GM19035 (cell line): ENCODE measurements at regions not wholly inside any gene's neighbourhood (a gene's known extent, or its start where the extent isn't known, plus 50 kb on each side); places are given as distances from the start of the nearest gene placed in this dataset.
A peak's percentile ranks its signal among the peaks of the same experiment; 100 is the strongest.
"Not testable (repeated sequence)": the region's sequence is repeated elsewhere in the genome, so short reads cannot be mapped to it uniquely, and the experiment has no call there.

Source experiments
- ATAC-seq: cut with Tn5 transposase; IDR thresholded peaks from one replicate; pipeline ENCODE4 v1.9.1; 2021; ENCODE audit not compliant: unreplicated experiment

DNA sequence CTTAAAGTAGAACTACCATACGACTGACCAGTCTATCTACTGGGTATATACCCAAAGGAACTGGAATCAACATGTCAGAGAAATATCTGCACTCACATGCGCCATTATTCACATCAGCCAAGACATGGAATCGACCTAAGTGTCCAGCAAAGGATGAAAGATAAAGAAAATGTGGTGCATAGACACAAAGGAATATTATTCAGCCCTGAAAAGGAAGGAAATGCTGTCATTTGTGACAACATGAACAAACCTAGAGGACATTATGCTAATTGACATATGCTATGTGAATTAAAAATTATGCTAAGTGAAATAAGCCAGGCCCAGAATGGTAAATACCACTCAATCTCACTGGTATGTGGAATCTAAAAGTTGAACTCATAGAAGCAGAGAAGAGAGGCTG is 123.7 kb downstream of the KLF6 start:
- ATAC-seq, result no peak

DNA sequence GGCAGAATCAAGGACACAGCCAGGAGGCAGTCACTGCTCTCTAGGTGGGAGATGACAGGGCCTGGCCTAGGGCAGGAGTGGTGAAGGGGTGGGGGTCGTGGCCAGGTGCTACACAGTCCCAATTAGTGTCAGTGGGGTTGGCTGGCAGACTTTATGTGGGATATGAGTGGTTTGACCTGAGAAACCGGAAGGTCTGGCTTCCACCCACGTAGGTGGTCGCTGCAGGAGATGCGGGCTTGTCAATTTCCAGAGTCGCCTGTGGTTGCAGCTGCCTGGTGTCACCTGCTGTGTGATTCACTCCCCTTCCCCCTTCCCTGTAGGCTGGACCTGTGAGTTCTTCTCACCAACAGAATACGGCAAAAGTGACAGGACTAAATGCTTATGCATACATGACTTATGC is 124.3 kb downstream of the KLF6 start:
- ATAC-seq, result no peak

DNA sequence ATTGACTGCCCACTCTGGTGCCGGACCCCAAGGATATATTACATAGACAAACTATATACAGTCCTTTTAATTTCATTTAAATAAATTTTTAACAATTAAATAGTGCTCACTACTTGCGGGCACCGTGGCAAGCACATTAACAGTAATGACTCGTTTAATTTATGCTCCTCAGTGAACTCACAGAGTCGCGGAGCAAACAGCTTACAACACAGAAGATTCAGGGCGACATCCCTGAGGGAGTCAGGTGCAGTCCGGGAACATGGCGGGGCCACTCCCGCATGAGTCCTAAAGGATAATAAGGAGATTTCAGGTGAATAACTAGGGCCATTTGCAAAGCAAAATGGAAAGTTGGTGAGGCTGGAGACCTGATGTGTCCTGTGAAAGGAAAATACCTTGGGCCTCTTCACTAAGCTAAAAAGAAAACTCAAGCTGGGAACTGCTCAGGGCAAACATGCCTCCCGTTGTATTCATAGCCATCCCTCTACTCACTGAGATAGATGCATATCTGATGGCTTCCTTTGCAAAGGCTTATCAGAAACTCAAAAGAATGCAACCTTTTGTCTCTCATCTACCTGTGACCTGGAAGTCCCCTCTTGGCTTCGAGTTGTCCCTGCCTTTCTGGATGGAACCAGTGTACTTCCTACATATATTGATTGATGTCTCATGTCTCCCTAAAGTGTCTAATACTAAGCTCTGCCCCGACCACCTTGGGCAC is 125.6 kb downstream of the KLF6 start:
- ATAC-seq, result no peak

DNA sequence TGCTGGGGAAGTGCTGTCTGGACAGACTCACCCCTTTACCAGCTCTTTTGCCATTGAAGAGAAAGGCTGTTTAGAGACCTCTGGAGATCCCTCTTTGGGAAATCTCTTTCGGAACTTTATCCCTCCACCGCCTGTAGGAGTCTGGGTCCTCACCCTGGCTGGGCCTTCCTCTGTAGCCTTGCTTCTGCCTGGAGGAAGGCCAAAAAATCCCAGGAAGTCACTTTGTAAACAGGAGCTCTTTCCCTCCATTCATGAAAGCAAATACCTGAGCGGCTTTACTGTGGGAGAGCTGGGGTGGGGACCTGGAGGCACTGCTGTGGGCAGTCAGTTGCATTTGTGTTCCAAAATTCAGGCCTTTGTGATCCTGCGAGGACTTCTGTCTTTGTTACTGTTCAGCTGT is 126.2 kb downstream of the KLF6 start:
- no peak for ATAC-seq

DNA sequence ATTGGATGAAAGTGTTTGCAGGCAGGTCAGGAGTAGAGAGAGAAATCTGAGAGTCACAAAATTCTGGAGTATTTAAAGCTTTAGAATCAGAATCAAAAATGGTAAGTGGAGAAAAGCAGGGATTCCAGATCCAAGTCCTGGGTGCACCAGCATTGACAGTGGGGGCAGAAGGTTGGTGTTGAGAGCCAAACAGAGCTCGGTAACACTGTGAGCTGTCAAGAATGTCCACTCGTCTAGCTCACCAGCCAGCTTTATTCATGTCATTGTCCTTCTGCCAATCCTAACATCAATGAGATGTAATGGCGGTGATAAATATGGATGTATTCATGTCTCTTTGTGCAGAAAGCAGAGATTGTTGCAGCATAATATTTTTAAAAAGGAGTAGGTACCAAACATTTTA is 128.8 kb downstream of the KLF6 start:
- ATAC-seq, result no peak

DNA sequence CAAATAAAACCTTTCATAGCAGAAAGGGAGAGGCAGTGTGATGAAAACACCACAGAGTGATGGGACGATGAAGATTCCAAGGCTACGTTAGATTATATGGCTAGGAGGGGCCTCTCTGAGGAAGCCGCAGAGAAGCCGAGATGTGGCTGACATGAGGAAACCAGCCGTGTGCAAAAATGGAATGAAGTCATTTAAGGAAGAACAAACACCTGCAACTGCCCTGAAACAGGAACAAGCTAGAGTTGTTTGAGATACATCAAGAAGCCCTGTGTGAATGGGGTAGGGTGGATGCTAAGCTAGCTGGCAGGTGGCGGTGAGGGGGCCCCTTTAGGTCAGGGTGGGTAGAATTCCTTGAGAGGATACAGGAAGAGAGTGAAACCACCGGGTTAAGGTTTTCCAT is 129.5 kb downstream of the KLF6 start:
- no peak for ATAC-seq

DNA sequence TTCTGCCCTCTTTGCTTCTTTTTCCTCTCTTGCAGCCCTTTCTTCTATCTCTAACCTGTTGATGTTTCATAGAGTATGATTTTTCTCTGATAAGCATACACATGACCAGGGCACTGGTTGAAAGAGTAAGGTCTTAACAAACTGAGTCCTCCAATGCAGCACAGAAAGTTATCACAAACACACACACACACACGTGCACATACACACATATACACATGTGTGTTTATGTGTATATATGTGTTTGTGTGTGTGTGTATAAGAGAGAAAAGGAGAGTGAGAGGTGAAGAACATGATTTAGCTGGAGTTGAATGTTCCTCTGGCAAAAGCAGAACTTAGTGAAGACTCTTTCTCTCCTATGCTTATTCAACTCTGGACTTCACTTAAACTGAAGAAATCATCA is 130.0 kb downstream of the KLF6 start:
- ATAC-seq, result no peak

DNA sequence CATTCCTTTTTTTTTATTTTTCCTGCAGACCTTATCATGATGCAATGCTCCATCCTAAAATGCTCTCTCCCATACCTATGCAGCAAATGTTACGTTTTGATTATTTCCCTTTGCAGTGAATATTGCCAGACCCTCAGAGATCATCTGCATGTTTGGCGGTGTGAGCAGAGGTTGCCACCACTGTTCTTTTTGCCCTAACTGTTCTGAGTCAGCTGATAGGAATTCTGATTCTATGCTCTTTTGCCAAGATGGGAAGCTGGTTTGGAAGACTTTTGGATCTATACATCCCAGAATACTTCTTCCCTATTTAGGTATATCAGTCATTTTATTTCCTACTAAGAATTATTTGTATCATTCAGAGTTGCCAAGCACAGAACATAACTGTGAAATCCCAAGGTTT is 130.5 kb downstream of the KLF6 start:
- ATAC-seq, result no peak

DNA sequence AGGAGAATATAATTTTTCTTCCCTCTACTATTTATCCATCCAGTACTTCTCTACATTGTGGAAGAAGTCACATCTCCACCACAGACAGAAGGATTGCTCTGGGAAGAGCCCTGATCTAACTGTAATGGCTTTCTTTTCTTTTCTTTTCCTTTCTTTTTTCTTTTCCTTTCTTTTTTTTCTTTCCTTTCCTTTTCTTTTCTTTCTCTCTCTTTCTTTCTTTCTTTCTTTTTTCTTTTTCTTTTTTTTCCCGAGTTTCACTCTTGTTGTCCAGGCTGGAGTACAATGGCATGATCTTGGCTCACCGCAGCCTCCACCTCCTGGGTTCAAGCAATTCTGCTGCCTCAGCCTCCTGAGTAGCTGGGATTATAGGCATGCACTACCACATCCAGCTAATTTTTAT is 131.7 kb downstream of the KLF6 start:
- not testable (repeated sequence) for ATAC-seq

DNA sequence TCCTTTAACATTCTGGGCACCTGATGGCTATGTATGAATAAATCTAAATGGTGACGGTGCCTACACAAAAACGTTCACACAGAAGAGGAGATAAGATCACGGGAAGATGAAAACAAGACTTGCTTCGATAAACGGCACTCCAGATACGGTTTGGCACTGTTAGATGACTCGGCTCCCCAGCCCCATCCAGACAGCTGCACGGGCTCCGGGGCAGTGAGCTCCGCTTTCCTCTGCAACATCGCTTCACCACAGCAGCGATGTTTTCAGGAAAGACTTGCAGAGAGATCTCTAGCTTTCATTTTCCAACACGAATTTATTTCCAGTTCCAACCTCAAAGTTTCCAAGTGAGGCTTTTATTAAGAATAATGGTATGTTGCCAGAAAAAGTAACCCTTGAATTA is 132.1 kb downstream of the KLF6 start:
- no peak for ATAC-seq

DNA sequence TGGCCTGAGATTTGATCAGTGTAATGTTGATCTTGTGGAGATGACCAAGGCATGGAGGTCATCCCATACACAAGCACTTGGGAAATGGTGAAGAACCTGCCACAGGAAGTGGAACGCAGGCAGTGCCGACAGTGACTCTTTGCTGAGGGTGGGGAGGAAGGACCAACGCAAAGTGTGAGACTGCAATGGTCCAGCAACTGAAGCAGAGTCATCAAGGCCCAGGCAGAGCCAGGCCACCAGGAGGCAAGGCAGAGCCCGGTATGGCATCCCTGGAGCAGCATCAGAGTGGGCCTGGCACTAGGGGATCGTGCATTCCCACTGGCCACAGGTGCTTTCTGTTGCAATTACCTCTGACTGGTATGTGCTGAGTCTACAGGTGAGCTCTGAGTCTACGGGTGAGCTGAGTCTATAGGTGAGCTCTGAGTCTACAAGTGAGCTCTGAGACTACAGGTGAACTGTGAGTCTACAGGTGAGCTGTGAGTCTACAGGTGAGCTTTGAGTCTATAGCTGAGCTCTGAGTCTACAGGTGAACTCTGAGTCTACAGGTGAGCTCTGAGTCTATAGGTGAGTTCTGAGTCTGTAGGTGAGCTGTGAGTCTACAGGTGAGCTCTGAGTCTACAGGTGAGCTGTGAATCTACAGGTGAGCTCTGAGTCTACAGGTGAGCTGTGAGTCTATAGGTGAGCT is 132.9 kb downstream of the KLF6 start:
- ATAC-seq, result no peak

DNA sequence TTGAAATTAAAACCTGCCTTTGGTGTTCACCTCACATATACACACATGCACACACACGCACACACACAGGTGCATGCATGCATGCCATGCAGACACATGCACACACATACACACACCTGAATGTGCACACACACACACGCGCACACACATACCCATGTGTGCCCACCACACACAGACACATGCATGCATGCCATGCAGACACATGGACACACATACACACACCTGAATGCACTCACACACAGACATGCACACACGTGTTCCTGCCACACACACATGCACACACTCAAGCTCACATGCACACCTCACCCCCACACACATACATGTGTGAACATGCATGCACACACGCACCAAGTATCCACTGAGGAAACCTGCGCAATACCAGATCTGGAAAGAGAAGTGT is 136.4 kb downstream of the KLF6 start:
- no peak for ATAC-seq

DNA sequence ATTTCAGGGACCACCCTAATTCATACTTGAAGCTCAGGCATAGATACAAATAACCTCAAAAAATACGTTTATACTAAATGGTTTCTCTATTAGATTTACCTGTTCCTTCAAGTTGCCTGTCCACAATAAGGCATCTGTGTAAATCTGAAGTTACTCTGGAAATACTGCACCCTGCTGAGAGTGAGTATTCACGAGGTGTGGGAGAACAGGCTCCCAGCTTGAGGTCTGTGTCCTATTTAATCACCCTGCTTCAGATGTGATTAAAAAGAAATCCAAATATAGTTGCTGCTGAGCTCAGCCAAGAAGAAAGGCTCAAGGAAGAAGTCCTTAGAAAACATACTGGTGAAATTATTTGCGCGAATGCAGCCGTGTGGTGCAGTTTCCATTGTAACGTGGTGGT is 136.8 kb downstream of the KLF6 start:
- ATAC-seq, result no peak

DNA sequence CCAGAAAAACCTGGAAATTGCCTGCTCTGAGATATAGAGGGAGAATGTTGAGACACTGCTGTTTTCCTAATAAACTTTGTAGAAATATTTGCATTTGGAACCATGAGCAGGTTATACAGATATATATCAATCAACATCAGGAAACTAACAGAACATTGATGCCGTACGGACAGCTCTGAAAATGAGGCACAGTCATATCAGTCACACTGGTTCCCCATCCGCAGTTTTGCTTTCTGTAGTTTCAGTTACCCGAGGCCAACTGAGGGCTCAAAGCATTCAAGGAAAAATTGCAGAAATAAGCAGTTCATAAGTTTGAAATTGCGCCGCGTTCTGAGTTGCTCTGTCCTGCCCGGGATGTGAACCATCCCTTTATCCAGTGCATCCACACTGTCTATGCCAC is 137.9 kb downstream of the KLF6 start:
- ATAC-seq, result peak; percentile 84

DNA sequence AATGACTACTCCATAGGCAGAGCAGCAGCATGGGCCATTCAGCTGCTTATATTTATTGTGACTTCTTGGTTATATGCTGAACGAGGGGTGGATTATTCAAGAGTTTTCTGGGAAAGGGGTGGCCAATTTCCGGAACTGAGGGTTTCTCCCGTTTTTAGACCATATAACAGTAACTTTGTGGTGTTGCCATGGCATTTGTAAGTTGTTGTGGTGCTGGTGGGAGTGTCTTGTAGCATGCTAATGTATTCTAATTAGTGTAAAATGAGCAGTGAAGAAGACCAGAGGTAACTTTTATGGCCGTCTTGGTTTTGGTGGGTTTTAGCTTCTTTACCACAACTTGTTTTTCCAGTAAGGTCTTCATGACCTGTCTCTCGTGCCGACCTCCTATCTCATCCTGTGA is 139.6 kb downstream of the KLF6 start:
- no peak for ATAC-seq

DNA sequence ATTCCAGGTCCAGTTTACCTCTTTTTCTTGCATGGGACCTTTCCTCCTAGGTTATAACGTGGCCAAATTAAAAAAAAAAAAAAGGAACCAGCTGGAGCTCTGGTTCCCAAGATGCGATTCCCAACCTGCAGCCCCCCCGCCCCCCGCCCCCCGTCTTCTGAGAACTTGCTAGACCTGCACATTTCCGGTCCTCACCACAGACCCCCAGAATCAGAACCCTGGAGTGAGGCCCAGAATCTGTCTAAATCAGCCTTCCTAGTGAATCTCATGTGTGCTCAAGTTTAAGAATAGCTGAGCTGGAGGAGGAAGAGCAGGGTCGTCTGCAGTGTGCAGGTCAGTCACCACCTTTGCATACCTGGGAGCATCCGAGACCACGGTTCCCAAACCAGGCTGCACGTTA is 144.2 kb downstream of the KLF6 start:
- no peak for ATAC-seq

DNA sequence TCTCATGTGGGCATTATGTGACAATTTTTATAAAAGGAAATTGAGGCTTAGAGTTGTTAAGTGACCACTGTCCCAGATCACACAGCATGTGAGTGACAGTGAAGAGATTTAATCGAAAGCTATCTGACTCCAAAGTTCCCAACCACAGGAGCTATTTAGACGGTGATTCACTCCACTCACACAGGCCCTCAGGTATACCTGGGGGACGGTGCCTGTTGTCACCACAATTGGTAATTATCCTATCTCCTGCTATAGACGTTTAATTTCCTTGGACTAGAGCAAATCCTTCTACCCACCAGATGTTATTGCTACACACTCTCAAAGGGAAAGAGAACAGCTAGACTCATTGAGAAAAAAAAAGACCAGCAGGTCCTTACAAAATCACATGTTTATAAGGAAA is 145.5 kb downstream of the KLF6 start:
- no peak for ATAC-seq

DNA sequence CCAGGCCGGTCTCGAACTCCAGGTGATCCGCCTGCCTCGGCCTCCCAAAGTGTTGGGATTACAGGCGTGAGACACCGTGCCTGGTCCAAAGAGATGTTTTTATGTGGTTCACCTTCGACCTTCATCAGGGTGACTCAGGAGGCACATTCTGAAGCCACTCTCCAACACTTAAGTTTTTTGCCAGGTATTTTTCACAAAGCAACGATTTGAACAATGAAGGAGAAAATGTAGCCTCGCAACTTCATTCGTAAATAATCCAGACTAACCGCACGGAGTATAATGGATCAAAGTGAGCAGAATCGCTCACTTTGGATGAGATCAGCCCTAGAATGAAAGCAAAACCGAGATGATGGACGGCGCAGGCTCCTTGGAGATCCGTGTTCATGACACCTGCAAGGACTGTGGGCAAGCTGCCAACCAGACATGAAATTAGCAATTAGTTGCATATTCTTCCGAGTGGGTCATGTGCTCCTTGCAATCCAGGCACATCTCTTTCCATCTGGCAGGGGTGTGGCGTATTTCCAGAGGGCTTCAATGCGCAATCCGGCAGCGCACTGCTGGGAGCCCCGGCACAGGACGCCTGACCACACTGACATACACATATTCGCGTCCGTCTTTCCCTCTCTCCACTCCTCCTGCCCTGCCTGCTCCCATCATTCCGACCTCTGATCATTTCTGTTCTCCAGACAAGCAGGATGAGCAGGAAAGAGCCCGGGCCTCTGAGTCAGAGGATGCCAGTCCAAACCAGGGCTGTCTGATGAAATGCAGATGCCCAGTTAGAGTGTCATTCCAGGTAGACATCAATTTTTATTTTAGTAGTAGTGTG is 148.4 kb downstream of the KLF6 start:
- ATAC-seq, result no peak

DNA sequence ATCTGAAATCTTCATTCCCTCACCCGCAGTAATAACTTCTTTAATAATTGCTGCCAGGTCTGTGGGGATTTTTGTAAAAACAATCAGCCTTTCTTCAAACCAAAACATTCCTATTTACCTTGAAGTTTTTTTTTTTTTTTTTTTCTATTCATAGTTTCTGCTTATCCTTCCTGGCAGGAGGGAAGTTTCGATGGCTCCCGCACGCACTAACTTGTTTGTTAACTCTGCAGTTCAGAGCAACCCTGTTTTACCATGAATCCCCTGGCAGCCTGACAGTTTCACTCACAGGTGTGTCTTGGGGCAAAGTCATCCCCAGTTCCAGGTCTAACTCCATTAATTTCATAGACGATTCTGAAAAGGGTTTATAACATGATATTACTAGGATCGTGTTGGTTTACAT is 149.3 kb downstream of the KLF6 start:
- ATAC-seq, result no peak

DNA sequence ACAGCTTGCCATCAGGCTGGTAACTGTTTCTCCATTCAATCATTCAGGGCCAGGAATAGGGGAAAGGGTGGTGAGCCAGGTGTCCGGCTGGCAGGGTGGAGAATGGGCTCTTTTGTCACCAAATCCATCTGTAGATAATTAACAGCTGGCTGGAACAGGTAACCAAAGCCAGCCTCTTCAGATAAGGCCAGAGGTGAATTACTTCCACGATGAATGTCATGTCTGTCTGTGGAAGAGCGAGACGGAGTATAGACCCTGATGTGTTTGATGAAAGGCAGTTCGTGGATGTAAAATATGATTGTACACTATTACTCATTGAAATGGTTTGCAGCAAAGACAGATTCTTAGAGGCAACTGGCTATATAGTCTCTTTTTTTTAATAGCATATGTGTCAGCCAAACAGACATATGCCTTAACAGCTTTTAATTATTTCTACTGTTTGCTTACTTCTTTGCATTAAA is 149.8 kb downstream of the KLF6 start:
- no peak for ATAC-seq

DNA sequence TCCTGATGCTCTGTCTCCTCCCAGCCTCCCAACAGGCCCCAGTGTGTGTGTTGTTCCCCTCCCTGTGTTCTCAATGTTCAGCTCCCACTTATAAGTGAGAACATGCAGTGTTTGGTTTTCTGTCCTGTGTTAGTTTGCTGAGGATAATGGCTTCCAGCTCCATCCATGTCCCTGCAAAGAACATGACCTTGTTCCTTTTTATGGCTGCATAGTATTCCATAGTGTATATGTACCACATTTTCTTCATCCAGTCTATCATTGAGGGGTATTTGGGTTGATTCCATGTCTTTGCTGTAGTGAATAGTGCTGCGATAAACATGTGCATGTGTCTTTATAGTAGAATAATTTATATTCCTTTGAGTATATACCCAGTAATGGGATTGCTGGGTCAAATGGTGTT is 150.4 kb downstream of the KLF6 start:
- not testable (repeated sequence) for ATAC-seq
